Medulla oblongata (tissue), 1 donor: ENCODE measurements at regions not wholly inside any gene's neighbourhood (a gene's known extent, or its start where the extent isn't known, plus 50 kb on each side); places are given as distances from the start of the nearest gene placed in this dataset.

ENCODE experiments used
- DNase-seq: peaks from one replicate; pipeline ENCODE4 v3.0.0-alpha.2; 2015; ENCODE audit errors: extremely low spot score

DNA sequence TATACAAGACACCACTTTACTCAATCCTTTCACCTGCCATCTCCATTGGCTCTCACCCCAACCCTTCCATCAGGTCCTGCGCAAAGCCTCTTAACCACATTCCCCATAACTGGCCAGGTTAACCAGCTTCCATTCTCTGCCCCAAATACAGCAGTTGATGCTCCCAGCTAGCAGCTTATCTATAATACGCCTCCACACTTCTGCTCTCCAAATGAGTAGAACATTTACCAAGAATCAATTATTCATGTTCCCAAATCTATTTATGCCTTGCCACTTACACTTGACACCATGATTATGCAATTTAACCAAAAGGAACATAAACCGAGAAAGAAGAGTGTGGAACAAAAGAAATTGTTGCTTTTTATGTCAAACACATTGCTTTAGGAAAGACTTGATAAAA, 103.7 kb upstream of the TPM1 start:
- no peak for DNase-seq

DNA sequence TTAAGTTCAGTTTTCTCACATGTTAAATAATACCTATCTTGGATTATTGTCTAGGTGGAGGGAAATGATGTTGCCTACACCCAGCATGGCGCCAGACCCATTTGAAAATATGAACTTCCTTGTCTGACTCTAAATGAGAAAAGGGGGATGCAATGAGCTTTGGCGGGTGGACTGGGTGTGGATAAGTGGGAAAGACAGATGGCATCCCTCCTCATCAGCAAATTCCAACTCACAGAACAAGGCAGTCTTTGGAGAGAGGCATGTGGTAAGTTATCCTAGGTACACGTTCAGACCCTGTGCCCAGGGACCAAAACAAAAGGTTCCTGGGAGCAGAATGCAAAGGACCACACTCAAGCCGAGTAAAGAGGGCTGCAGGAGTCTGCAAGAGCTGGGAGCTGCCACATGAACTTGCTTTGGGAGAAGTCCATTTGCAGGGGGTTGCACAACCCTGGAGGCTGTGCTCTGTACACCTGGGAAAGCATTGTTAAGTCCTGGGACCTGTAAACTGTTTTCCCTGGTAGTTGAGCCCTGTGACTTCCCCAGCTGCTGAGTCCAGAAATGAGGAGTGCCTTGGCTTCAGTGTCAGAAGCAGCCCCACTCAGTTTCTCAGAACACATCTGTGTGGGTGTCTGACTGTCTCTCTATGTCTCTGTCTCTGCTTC, 102.3 kb upstream of the TPM1 start:
- DNase-seq = no peak

DNA sequence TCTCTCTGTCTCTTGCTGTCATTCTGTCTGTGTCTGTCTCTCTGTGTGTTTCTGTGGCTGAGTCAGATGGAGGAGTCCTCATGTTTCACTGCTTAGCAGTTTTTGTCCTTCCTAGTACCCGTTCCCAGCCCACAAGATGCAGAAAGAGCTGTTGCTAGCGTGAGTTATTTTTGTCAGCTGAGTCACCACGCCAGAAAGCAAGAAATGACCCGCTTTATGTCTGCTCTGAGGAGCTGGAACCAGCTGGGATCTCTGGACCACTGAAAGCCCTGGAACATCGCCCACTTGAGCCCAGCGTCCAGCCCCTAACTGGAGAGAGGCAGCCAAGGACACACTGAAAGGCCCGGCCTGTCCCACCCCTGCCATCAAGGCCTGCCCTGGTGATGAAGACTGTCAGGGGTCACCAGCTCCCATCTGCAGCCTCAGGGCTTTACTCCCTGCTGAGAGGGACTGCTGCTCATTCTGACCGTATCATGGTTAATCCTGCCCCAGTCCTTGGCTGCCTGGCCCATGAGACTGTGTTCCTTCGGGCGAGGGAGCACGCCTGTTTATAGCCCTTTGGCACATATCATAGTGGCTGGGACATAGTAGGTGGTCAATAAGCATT, 101.7 kb upstream of the TPM1 start:
- DNase-seq = peak; percentile 63

DNA sequence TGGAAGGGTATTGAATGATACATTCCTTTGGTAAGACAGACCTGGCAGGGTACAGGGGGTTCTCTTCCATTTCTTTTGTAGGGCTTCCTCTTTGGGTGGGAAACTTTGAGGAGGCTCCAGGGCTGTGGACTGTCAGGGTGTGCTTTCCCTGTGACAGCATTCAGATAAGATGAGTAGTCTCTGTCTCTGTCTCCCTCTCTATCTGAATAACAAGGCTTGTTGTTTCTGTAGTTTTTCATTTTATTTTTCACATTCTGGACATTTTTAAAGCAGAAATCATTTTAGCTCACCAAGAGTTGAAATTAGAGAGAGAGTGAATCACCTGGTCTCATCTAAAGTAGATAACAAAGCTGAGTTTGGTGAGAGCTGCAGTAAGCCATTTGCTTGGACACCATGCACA, 100.8 kb upstream of the TPM1 start:
- DNase-seq = no peak

DNA sequence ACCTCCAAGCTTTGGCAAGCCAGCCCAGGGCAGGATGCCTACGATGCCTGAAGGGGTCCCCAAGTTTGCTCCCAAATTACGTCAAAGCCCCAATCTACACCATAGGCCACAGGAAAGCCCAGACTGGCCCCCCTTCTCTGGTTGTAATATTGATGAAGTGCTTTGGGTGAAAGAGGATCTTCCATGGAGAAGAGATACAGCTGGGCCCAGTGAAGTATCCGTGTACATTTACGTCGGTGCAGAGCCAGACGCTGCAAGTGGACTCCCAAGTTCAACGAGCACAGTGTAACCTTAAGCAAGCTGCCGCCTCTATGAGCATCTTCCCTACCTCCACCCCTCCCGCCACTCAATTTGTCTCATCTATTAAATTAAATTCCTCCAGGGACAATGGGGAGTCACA, 100.1 kb upstream of the TPM1 start:
- DNase-seq = no peak

DNA sequence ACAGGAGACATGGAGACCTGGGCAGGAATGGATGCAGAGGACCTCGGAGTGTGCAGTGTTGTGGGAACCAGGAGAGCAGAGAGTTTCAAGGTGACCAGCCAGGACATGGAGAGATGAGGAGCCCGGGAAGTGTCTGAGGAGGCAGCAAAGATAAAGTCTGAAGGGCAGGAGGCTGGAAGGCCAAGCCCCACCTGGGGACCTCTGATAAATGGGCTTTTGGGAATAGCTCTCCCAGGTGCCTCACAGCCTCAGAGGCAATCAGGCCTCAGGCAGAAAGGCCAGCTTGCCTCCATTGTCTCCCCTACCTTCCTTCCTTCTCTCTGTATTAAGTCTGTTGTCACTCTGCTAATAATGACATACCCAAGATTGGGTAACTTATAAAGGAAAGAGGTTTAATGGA, 97.5 kb upstream of the TPM1 start:
- DNase-seq = no peak

DNA sequence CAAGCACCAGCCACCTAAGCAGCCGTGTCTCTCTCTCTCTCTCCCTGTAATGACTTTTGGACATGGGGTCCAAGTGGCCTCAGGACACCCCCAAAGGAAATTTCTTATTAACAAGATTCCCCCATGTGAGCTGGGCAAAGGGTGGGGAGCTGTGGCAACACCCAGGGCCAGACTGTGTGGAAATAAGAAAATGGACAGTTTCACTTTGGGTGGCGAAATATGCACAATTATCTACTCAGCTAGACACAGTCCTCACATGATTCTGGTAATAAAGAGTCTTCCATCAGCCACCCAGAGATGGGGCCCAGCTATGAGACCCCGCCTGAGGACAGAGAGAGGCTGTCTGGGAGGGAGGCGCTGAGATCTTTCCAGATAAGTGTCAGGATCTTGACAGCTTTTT, 96.8 kb upstream of the TPM1 start:
- DNase-seq = no peak

DNA sequence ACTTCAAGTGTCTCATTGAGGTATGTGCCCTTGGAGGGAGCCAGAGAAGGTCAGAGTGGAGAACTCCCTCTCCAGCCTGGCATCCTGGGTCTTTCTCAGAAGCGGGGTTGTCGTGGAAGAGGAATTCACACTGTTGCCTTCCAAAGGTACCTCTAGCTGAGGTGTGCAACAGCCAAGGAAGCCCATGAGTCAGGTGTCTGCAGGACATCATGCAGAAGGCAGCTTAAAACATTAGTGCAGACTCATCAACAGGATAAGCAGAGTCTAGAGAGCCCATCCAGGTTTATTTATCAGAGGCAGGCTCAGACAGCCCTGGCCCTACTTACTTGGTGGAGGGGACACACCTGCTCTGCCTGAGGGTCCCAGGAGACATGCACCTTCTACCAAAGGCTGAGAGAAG, 95.6 kb upstream of the TPM1 start:
- DNase-seq = no peak

DNA sequence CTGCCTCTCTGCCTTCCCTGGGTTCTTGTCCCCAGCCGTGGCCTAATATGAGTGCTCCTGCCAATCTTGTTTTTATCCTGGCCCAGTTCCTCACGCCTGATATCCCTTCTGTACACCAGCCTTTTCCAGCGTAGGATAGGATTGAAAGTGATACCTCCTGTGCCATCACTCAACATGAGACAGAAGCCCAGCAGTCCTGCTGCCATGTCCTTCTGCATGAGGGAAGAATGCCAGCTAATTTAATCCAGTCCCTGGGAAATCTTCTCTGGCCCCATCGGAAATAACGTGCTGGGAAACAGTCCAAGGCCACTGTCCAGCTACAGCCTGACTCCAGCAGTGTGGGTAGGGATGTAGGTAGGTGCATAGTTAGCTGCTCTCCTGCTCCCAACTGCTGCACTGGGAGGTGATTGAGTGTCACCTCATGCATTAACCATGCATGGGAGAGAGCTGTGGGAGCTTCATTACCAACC, 92.0 kb upstream of the TPM1 start:
- DNase-seq = no peak

DNA sequence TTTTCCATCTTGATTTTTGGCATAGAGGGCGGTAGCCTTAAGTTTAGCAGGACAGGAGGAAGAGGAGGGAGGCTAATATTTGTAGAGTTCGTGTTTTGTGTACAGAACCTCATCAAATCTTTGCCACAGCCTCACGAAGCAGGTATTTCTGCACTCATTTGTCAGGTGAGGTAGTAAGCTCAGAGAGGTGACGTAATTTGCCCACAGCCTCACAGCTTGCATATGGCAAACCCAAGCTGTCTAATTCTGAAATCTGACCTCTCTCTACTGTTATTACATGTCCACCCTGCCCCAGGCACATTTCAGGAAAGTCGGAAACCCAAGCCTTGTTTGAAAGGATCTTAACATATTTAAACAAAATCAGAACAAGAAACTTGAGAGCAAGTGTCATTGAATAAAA, 91.1 kb upstream of the TPM1 start:
- DNase-seq = no peak

DNA sequence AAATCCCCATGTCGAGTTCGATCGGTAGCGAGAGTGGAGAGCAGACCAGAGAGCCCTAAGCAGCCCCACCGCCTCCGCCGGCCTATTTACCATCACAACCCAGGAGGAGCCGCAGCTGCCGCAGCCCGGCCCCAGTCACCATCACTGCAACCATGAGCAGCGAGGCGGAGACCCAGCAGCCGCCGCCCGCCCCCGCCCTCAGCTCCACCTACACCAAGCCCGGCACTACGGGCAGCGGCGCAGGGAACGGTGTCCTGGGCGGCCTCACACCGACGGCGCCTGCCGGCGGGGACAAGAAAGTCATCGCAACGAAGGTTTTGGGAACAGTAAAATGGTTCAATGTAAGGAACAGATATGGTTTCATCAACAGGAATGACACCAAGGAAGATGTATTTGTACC, 89.5 kb upstream of the TPM1 start:
- no peak for DNase-seq

DNA sequence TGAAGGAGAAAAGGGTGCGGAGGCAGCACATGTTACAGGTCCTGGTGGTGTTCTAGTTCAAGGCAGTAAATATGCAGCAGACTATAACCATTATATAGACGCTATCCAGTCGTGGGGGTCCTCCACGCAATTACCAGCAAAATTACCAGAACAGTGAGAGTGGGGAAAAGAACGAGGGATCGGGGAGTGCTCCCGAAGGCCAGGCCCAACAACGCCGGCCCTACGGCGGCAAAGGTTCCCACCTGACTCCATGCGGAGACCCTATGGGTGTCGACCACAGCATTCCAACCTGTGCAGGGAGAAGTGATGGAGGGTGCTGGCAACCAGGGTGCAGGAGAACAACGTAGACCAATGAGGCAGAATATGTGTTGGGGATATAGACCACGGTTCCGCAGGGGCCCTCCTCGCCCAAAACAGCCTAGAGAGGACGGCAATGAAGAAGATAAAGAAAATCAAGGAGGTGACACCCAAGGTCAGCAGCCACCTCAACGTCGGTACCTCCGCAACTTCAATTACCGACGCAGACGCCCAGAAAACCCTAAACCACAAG, 89.0 kb upstream of the TPM1 start:
- no peak for DNase-seq

DNA sequence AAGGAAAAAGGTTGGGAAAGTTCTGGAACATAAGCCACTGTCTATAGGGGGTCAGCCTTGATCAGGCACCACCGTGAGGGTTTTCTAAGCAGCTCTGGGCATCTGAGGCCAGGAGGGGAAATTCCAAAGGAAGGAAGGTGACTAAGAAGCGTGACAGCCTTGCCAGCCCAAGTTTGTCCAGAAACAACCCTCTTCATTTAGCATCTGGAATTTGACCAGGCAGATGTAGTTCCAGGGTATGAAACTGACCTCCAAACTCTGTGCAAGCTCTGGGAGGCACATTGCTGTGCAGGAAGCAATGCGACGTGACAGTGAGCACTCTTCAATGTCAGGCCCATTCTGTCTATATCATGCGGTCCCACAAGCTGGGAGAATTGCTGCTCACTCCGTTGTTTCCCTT, 85.4 kb upstream of the TPM1 start:
- DNase-seq = no peak

DNA sequence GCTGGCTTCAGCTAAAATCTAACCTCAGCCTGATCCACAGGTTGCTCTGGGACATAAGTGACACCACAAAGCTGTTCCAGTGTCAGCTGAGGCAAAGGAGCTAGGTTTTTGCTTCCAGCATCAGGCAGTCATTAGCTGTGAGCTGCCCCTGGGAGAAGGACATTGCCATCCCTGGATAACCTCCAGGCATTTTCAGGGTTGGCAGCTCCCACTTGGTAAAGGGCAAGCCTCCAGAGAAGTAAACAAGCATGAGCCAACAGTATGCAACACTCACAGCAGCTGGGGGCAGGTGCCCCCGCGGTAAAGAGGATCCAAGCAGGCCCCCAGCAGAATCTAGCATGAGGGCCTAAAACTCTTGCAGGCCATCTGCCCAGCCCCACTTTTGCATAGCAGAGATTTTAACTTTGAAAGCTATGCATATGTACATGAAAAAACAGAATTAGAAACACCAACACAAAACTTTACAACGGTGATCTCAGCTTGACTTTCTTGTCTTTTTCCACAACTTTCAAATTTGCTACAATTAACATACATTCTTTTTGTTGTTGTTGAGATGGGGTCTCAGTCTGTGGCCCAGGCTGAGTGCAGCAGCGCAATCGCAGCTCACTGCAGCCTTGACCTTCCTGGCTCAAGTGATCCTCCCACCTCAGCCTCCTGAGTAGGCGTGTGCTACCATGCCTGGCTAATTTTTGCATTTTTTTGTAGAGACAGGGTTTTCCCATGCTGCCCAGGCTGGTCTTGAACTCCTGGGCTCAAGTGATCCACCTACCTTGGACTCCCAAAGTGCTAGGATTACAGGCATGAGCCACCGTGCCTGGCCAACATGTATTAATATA, 83.8 kb upstream of the TPM1 start:
- DNase-seq = peak; percentile 57

DNA sequence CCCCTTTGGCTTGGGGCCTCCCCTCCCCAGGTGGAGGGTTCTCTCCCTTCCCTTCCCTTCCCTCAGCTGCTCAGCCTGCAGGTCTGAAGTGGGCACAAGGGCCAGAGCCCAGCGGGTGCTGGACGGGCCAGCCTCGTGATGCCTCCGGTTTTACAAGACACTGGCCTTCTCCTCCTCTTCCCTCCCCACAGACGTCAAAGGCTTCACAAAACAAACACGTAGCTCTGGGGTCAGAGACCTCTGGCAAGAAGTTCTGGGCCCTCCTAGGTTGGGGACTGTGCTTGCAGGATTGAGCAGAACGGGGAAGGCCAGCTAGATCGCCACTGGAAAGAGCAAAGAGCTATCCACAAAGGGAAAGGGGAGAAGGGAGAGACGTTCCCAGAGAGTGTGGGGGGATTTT, 81.4 kb upstream of the TPM1 start:
- DNase-seq = no peak

DNA sequence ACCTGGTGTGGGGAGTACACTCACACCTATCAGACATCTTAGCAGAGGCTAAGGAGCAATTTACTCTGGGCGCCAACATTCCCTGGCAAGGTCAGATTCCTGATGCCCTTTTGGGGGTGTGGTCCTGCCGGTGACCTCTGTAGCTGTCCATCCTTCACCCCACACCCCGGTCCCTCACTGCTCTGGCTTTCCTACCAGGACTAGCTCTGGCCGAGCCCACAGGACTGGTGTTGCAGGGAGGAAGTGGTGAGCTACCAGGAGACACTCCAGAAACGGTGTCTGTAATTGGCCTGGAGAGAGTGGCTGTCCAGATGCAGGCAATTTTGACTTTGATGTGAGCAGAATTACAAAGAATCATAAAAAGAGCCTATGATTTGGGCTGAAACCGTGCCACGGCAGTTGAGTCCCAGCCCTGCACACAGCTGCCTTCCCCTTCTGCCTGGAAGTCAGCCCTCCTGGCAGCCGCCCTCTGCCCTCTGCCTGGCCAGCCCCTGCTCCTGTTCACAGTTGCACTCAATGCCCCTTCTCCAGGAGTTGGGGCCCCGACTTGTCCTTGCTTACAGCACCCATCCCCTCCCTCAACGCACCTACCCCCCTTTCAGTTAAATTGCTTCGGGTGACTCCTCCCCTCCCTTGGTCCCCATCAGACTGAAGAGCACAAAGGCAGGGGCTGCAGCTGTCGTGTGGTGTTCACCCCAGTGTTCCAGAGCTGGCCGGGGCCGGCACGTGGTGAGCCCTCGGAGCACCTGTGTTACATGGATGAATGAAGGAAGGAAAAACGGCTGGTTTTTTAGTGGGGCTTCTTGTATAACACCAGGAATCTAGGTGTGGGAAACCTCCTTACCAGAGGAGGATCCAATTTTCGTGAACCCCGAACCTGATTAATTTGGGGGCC, 80.2 kb upstream of the TPM1 start:
- no peak for DNase-seq

DNA sequence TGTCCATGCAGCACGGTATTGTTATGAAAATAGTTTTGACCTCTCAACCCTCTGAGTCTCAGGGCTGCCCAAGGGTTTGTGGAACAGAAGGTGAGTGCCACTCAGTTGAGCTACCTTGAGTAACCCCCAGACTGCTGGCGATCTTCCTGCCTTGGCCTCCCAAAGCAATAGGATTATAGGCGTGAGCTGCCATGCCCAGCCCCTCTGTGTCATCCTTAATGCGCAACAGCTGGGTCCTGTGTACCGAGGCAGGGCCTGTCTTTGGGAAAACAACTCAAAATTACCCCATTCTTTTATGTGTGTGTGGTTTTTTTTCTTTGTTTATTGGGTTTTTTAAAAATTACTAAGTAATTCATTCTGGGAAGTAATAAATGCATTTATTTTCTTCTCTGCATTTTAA, 78.3 kb upstream of the TPM1 start:
- DNase-seq = no peak

DNA sequence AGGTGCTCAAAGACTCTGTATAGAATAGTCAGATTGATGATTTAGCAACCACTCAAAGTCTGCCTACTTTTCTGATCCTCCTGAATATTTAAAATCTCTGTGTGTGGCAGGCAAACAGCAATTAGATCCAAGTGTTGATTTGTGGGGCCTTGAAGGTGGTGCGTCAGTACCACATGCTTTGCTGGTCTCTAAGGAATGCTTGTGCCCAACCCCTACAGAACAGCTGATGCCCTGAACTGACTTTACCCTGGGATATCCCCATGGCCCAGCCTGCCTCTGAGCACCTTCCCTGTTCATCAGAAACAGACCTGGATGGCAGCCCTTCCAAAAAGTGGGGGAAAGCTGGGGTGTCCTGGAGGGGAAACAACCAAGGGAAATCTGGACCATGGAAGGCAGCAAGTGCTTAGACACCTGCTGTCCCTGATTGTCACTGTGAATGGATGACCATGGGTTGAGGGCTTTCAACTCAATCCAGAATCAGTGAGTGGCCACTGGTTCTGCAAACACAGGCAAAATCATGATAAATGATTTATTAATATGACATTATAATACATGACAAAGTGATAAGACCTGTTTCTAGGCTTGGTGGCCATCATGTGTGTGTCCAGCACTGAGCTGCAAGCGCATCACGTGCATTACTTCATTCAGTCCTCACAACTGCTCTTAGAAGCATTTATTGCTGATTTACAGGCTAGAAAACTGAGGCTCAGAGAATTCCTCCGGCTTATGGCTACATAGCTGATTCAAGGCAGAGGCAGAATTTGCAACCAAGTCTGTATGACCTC, 76.1 kb upstream of the TPM1 start:
- DNase-seq = no peak

DNA sequence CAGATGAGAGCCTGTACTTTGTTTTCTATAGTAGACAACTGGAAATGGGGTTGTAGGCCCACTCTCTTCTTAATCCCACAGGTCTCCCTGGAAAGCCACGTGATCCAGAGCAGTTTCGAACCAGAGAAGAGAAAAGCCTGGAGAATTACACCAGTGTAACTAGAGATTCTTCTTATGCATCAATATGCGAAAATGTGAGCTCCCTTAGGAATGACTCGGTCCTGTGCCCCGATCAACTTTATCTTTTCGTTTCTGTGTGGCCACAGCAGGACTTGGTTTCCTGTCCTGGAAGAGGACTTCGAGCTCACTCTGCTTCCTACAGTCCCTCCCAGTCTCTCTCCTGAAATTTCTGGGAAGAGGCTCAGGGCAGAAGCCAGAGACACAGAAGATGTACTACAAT, 73.8 kb upstream of the TPM1 start:
- no peak for DNase-seq

DNA sequence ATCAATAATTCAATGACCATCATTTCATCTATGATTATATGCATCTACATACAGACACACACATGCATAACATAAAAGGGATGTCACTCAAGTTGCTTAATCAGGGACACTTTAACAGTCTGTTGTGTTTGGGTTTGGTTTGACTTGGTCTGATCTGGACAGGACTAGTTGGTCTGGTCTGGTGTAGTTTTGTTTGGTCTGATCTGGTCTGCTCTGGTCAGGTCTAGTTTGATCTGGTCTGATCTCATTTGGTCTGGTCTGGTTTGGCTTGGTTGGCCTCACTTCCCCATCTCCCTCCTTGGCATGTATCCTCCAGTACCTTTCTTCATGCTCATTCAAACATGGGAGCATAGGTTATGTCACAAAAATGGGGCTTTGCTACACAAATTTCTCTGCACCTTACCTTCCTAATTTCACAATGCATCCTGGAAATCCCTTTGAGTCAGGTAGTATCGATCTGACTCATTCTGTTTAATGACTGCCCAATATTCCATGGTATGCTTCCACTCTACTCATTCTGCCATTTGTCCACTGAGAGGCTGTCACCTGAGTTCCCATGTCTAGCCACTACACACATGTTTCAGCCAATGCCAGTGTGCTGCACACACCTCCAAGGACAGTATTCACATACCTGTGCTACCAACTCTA, 73.0 kb upstream of the TPM1 start:
- no peak for DNase-seq
